VCaP (cell line): ENCODE measurements at regions not wholly inside any gene's neighbourhood (a gene's known extent, or its start where the extent isn't known, plus 50 kb on each side); places are given as distances from the start of the nearest gene placed in this dataset.
A peak's percentile ranks its signal among the peaks of the same experiment; 100 is the strongest.

ENCODE experiments used
- H3K27ac ChIP-seq: fragments of 450-650 bp; 2 replicates; pipeline ENCODE4 v1.5.1; 2017
- TF ChIP-seq, protein P1 (sequence below): fragments of 450-650 bp; conservative IDR thresholded peaks from 2 replicates; pipeline ENCODE4 v1.5.1; 2017; ENCODE audit warnings: mild to moderate bottlenecking, moderate library complexity

DNA sequence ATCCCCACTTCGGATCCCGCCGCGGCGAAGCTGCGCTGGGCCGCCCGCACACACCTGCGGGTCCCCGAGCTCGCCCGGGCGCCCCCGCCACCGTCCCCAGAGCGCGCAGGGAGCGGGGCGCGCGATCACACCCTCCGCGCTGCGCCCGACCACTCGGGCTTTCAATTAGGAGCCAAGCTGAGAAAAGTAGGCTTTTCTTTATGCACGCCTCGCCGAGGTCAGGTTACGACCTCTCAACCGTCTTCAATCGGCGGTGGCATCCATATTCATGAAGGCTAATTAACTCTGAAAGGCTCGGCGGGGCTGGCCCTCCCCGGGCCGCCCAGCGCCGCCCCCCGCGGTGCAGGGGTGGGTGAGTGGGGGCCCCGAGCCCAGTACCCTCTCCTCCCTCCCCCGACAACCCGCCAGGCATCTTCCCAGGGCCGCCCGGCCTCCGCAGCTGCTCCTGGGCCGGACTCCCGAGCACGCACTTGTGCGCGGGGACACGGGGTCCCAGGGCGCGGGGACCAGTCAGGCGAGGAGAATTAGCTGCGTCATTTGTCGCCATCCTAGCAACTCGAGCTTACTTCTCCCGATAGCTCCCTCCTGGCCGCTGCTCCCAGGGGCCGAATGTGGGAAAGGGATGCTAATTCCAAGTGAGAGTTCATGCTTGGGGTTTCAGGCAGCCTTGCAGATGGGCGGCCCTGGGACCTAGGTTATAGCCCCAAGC lies 155.5 kb upstream of the LYZL2 start:
- TF ChIP-seq, protein P1, sequence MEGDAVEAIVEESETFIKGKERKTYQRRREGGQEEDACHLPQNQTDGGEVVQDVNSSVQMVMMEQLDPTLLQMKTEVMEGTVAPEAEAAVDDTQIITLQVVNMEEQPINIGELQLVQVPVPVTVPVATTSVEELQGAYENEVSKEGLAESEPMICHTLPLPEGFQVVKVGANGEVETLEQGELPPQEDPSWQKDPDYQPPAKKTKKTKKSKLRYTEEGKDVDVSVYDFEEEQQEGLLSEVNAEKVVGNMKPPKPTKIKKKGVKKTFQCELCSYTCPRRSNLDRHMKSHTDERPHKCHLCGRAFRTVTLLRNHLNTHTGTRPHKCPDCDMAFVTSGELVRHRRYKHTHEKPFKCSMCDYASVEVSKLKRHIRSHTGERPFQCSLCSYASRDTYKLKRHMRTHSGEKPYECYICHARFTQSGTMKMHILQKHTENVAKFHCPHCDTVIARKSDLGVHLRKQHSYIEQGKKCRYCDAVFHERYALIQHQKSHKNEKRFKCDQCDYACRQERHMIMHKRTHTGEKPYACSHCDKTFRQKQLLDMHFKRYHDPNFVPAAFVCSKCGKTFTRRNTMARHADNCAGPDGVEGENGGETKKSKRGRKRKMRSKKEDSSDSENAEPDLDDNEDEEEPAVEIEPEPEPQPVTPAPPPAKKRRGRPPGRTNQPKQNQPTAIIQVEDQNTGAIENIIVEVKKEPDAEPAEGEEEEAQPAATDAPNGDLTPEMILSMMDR: no peak
- H3K27ac ChIP-seq: peak overlapping the region; percentile 94

- peak overlapping the region; percentile 94 for H3K27ac ChIP-seq
- TF ChIP-seq, protein P1: no peak
Observed at GRCh38 chr10:30784524-30784896, 155.0 kb upstream of the LYZL2 start.

DNA sequence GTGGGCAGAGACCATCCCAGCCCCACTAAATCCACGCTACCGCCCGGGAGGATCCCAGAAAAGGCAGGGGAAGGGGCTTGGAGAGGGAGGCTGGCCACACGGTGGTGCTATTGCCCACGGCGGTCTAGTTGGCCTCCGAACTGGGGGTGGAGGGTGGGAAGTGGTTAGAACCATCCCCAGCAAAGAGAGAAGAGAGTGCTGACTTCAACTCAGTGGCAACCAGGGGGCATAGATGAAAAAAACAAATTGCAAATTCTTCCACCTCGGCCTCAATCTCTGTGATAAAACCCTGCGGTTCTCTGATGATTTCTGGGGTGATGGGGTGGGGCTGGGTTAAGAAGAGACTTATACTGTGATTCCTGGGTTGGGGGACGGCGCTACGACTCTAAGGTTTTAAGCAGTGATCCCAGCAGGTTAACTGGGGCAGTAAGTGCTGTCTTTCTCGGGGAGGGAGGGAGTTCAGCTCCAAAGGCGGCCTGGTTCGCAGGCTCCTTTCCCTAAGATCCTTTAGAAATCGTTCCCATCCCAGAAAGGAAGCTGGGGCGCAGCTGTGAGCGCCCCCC lies 154.5 kb upstream of the LYZL2 start:
- TF ChIP-seq, protein P1: peak; percentile 93
- H3K27ac ChIP-seq: peak overlapping the region; percentile 94

DNA sequence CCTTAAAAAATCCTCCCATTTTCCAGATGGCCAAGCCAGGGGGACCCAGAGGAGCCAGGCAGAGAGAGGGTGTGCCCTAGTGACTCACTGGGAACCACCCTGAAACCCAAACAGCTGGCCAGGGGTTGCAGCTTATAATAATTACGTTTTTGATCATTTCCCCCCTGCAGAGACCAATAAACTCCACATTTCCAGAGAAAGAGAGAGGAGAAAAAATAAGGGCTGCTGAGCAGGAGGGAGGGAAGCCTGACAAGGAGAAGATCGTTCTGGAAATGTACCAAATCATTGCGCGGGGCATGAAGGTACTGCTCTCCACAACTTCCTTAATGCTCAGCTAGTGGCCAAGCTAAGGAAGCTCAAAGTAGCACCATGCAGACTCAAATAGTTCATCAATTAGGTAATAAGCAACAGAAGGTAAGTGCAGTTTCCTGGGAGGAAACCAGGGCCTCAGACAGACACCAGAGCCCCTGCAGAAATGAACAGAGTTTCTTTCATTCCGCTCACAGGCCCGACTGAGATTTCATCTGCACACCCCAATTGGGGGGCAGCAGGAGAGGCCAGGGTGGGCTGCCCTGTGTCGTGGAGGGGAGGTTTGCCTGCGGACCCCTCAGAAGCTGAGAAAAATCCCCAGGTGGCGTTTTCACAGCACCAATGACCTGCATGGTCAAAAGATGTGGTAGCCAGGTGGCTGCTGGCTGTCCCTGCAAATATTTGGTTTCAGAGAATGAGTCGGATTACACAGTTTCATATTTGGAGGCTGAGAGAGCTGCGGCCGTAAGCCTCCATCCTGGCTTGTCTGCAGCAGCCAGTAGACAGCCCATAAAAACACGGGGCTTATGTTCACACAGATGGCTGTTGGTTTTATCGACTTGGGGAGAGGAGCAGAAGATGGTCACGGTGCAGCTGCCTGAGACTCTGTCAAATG lies 153.2 kb upstream of the LYZL2 start:
- TF ChIP-seq, protein P1: no peak
- H3K27ac ChIP-seq: no peak overlapping the region

DNA sequence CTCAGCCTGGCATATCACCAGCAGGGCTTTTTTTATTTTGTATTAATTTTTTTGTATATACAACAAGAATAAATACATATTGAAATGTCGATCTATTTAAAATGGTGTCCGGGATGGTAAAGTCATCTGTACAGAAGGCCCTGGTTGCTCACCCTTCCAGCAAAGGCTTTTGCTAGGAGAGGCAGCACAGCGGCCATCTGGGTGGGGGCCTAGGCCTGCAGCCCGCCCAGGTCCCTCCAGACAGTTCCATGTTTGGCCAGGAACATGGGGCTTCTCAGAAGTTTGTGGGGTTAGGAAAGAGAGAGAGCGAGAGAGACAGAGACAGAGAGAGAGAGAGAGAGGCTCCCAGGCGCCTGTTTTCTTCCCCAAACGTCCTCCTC lies 152.6 kb upstream of the LYZL2 start:
- no peak overlapping the region for H3K27ac ChIP-seq
- TF ChIP-seq, protein P1: no peak

GRCh38 chr10:30781670-30782121 lies 152.1 kb upstream of the LYZL2 start:
- no peak overlapping the region for H3K27ac ChIP-seq
- TF ChIP-seq, protein P1: no peak

GRCh38 chr10:30778769-30779168 lies 149.2 kb upstream of the LYZL2 start:
- TF ChIP-seq, protein P1: no peak
- H3K27ac ChIP-seq: no peak overlapping the region
